ENCODE measurements at regions not wholly inside any gene's neighbourhood (a gene's known extent, or its start where the extent isn't known, plus 50 kb on each side); places are given as distances from the start of the nearest gene placed in this dataset.

GRCh38 chr2:120406566-120406965 is 60.6 kb downstream of the INHBB start:
- H2AK5ac ChIP-seq (ENCODE audit: low read length, severe bottlenecking), result no peak overlapping the region
- H3K23ac ChIP-seq (ENCODE audit: low read length in 2 of 2), result no peak overlapping the region
- peaks cover 13% of the 10 kb centered on the region for H3K9me3 ChIP-seq (ENCODE audit: control insufficient read depth, low read length)
- H3K27ac ChIP-seq (ENCODE audit: low read length, poor library complexity, severe bottlenecking), result no peak overlapping the region
- no peak overlapping the region for H4K91ac ChIP-seq (ENCODE audit: low read length)
- H3K4me1 ChIP-seq (ENCODE audit: control insufficient read depth, insufficient read depth, low read depth, low read length), result peaks cover 6% of the 10 kb centered on the region
- no peak overlapping the region for H3K14ac ChIP-seq (ENCODE audit: low read length in 2 of 2)
- no peak overlapping the region for H3K9ac ChIP-seq (ENCODE audit: low read length)
- no peaks in the 10 kb centered on the region for H3K79me1 ChIP-seq (replicated peaks; ENCODE audit: low read length, poor library complexity, severe bottlenecking)
- H2BK120ac ChIP-seq (ENCODE audit: low read depth, low read length), result no peak overlapping the region
- H4K8ac ChIP-seq (ENCODE audit: low read length), result no peak overlapping the region
- no peak overlapping the region for H2BK5ac ChIP-seq (ENCODE audit: low read depth, low read length, poor library complexity, severe bottlenecking)
- H2AFZ ChIP-seq (ENCODE audit: low read depth, low read length), result no peak overlapping the region
- H3K4me2 ChIP-seq (ENCODE audit: low read length, poor library complexity, severe bottlenecking), result no peak overlapping the region
- peaks cover 12 to 30% of the 10 kb centered on the region in 2 experiments for H3K27me3 ChIP-seq (ENCODE audit: control insufficient read depth in 1 of 2, insufficient read depth in 1 of 2, low read length in 2 of 2)
- no peak overlapping the region for H2BK15ac ChIP-seq (ENCODE audit: low read depth, poor library complexity, severe bottlenecking)
- DNase-seq, result no peak
- H3K4ac ChIP-seq (ENCODE audit: low read depth in 1 of 2, low read length in 2 of 2), result no peak overlapping the region
- 77% methylated on average over 9 of the region's 9 CpGs for WGBS
- H3K4me3 ChIP-seq (ENCODE audit: insufficient read depth in 1 of 2, low read depth in 1 of 2, low read length in 2 of 2), result no peak overlapping the region
- H2BK12ac ChIP-seq (ENCODE audit: low read length in 2 of 2), result no peak overlapping the region
- no peaks in the 10 kb centered on the region for H3K36me3 ChIP-seq (ENCODE audit: control insufficient read depth in 1 of 2, insufficient read depth in 2 of 2, low read depth in 1 of 2, low read length in 2 of 2)
- H3K18ac ChIP-seq (ENCODE audit: low read depth in 1 of 2, low read length in 2 of 2), result no peak overlapping the region

GRCh38 chr2:120410487-120410886 is 64.6 kb downstream of the INHBB start:
- Histone ChIP-seq H2BK15ac (ENCODE audit: low read depth, poor library complexity, severe bottlenecking) (no peak overlapping the region), H2BK5ac (ENCODE audit: low read depth, low read length, poor library complexity, severe bottlenecking) (no peak overlapping the region), H3K23ac (ENCODE audit: low read length in 2 of 2) (no peak overlapping the region), H3K9ac (ENCODE audit: low read length) (no peak overlapping the region), H3K4me3 (ENCODE audit: insufficient read depth in 1 of 2, low read depth in 1 of 2, low read length in 2 of 2) (no peak overlapping the region), H3K4me1 (ENCODE audit: control insufficient read depth, insufficient read depth, low read depth, low read length) (no peaks in the 10 kb centered on the region), H3K4me2 (ENCODE audit: low read length, poor library complexity, severe bottlenecking) (no peak overlapping the region), H3K14ac (ENCODE audit: low read length in 2 of 2) (no peak overlapping the region), H3K36me3 (ENCODE audit: control insufficient read depth in 1 of 2, insufficient read depth in 2 of 2, low read depth in 1 of 2, low read length in 2 of 2) (no peaks in the 10 kb centered on the region), H3K4ac (ENCODE audit: low read depth in 1 of 2, low read length in 2 of 2) (no peak overlapping the region), H2BK120ac (ENCODE audit: low read depth, low read length) (no peak overlapping the region), H3K79me1 (replicated peaks; ENCODE audit: low read length, poor library complexity, severe bottlenecking) (no peaks in the 10 kb centered on the region), H4K8ac (ENCODE audit: low read length) (no peak overlapping the region), H3K9me3 (ENCODE audit: control insufficient read depth, low read length) (peaks cover 16% of the 10 kb centered on the region), H2AK5ac (ENCODE audit: low read length, severe bottlenecking) (no peak overlapping the region), H3K27me3 (ENCODE audit: control insufficient read depth in 1 of 2, insufficient read depth in 1 of 2, low read length in 2 of 2) (peaks cover 2 to 5% of the 10 kb centered on the region in 2 experiments), H2AFZ (ENCODE audit: low read depth, low read length) (no peak overlapping the region), H4K91ac (ENCODE audit: low read length) (no peak overlapping the region), H2BK12ac (ENCODE audit: low read length in 2 of 2) (no peak overlapping the region), H3K27ac (ENCODE audit: low read length, poor library complexity, severe bottlenecking) (no peak overlapping the region), H3K18ac (ENCODE audit: low read depth in 1 of 2, low read length in 2 of 2) (no peak overlapping the region)
- whole genome bisulfite sequencing, result 80% methylated on average over 1 of the region's 3 CpGs
- DNase-seq, result no peak

GRCh38 chr2:120415060-120415459 is 69.1 kb downstream of the INHBB start:
- Histone ChIP-seq H4K91ac (ENCODE audit: low read length) (no peak overlapping the region), H3K4ac (ENCODE audit: low read depth in 1 of 2, low read length in 2 of 2) (no peak overlapping the region), H3K9me3 (ENCODE audit: control insufficient read depth, low read length) (peaks cover 9% of the 10 kb centered on the region), H3K18ac (ENCODE audit: low read depth in 1 of 2, low read length in 2 of 2) (no peak overlapping the region), H3K27ac (ENCODE audit: low read length, poor library complexity, severe bottlenecking) (no peak overlapping the region), H2BK120ac (ENCODE audit: low read depth, low read length) (no peak overlapping the region), H2AK5ac (ENCODE audit: low read length, severe bottlenecking) (no peak overlapping the region), H3K23ac (ENCODE audit: low read length in 2 of 2) (no peak overlapping the region), H3K79me1 (replicated peaks; ENCODE audit: low read length, poor library complexity, severe bottlenecking) (no peaks in the 10 kb centered on the region), H3K14ac (ENCODE audit: low read length in 2 of 2) (no peak overlapping the region), H3K4me3 (ENCODE audit: insufficient read depth in 1 of 2, low read depth in 1 of 2, low read length in 2 of 2) (no peak overlapping the region), H2BK15ac (ENCODE audit: low read depth, poor library complexity, severe bottlenecking) (no peak overlapping the region), H2BK12ac (ENCODE audit: low read length in 2 of 2) (no peak overlapping the region), H3K9ac (ENCODE audit: low read length) (no peak overlapping the region), H2AFZ (ENCODE audit: low read depth, low read length) (no peak overlapping the region), H4K8ac (ENCODE audit: low read length) (no peak overlapping the region), H3K36me3 (ENCODE audit: control insufficient read depth in 1 of 2, insufficient read depth in 2 of 2, low read depth in 1 of 2, low read length in 2 of 2) (no peaks in the 10 kb centered on the region), H3K27me3 (ENCODE audit: control insufficient read depth in 1 of 2, insufficient read depth in 1 of 2, low read length in 2 of 2) (peaks cover 22 to 28% of the 10 kb centered on the region in 2 experiments), H3K4me1 (ENCODE audit: control insufficient read depth, insufficient read depth, low read depth, low read length) (no peaks in the 10 kb centered on the region), H2BK5ac (ENCODE audit: low read depth, low read length, poor library complexity, severe bottlenecking) (no peak overlapping the region), H3K4me2 (ENCODE audit: low read length, poor library complexity, severe bottlenecking) (no peak overlapping the region)
- 70% methylated on average over 1 of the region's 1 CpG for whole genome bisulfite sequencing
- no peak for DNase-seq

- peaks cover 31 to 37% of the 10 kb centered on the region in 2 experiments for H3K27me3 ChIP-seq (ENCODE audit: control insufficient read depth in 1 of 2, insufficient read depth in 1 of 2, low read length in 2 of 2)
- H4K91ac ChIP-seq (ENCODE audit: low read length), result no peak overlapping the region
- H3K4me1 ChIP-seq (ENCODE audit: control insufficient read depth, insufficient read depth, low read depth, low read length), result no peaks in the 10 kb centered on the region
- no peak overlapping the region for H2BK5ac ChIP-seq (ENCODE audit: low read depth, low read length, poor library complexity, severe bottlenecking)
- no peaks in the 10 kb centered on the region for H3K36me3 ChIP-seq (ENCODE audit: control insufficient read depth in 1 of 2, insufficient read depth in 2 of 2, low read depth in 1 of 2, low read length in 2 of 2)
- no peak overlapping the region for H3K18ac ChIP-seq (ENCODE audit: low read depth in 1 of 2, low read length in 2 of 2)
- no peak overlapping the region for H3K23ac ChIP-seq (ENCODE audit: low read length in 2 of 2)
- 82% methylated on average over 12 of the region's 13 CpGs for WGBS
- H3K14ac ChIP-seq (ENCODE audit: low read length in 2 of 2), result no peak overlapping the region
- no peak overlapping the region for H2BK15ac ChIP-seq (ENCODE audit: low read depth, poor library complexity, severe bottlenecking)
- H3K9me3 ChIP-seq (ENCODE audit: control insufficient read depth, low read length), result peaks cover 4% of the 10 kb centered on the region
- no peak overlapping the region for H3K27ac ChIP-seq (ENCODE audit: low read length, poor library complexity, severe bottlenecking)
- no peak overlapping the region for H2AFZ ChIP-seq (ENCODE audit: low read depth, low read length)
- no peak overlapping the region for H2BK120ac ChIP-seq (ENCODE audit: low read depth, low read length)
- DNase-seq, result no peak
- no peak overlapping the region for H3K4me3 ChIP-seq (ENCODE audit: insufficient read depth in 1 of 2, low read depth in 1 of 2, low read length in 2 of 2)
- no peak overlapping the region for H3K9ac ChIP-seq (ENCODE audit: low read length)
- H4K8ac ChIP-seq (ENCODE audit: low read length), result no peak overlapping the region
- H3K4ac ChIP-seq (ENCODE audit: low read depth in 1 of 2, low read length in 2 of 2), result no peak overlapping the region
- no peak overlapping the region for H2AK5ac ChIP-seq (ENCODE audit: low read length, severe bottlenecking)
- H2BK12ac ChIP-seq (ENCODE audit: low read length in 2 of 2), result no peak overlapping the region
- H3K79me1 ChIP-seq (replicated peaks; ENCODE audit: low read length, poor library complexity, severe bottlenecking), result no peaks in the 10 kb centered on the region
- no peak overlapping the region for H3K4me2 ChIP-seq (ENCODE audit: low read length, poor library complexity, severe bottlenecking)
Measured at GRCh38 chr2:120415728-120416509, 70.0 kb downstream of the INHBB start.

Measured in mesenchymal stem cell (in vitro differentiated cells and primary cell).